VCaP (cell line): ENCODE measurements at regions not wholly inside any gene's neighbourhood (a gene's known extent, or its start where the extent isn't known, plus 50 kb on each side); places are given as distances from the start of the nearest gene placed in this dataset.

Experiments used
- H3K27ac ChIP-seq: fragments of 450-650 bp; 2 replicates; pipeline ENCODE4 v1.5.1; 2017
- TF ChIP-seq, protein P1 (sequence below): fragments of 450-650 bp; conservative IDR thresholded peaks from 2 replicates; pipeline ENCODE4 v1.5.1; 2017; ENCODE audit warnings: mild to moderate bottlenecking, moderate library complexity

DNA sequence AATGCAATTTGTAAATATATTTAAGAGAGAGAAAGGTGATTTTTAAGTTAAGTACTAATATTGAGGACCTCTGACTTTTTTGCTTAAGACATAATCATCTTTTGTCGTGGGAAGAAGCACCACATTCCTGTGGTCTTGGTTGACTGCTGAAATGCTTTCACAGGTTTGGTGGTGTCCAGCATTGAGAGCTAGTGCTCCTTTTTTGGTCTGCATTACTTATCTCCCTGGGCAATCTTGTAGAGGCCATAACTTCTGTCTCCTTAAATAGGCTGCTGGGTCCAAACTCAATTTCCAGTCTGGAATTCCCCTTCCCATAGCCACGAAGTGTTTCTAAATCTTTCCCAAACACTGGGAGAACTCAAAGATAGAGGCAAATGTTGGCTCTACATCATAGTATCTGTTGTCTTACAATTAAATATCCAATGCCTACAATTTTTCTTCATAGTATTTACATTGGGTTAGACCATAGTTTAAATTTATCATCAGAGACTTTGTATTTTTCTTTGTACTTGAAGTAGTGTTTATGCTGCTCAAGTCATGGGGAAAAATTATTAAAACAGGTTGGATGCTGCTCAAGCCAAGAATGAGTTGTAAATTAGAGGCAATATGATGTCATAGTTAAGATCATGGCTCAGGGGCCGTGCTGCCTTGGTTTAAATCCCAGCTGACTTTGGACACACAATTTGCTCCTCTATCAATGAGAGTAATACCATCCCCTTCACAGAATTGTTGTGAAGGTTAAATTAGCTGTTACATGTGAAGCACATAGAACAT, 105.6 kb downstream of the POSTN start:
- H3K27ac ChIP-seq: no peak overlapping the region
- TF ChIP-seq, protein P1, sequence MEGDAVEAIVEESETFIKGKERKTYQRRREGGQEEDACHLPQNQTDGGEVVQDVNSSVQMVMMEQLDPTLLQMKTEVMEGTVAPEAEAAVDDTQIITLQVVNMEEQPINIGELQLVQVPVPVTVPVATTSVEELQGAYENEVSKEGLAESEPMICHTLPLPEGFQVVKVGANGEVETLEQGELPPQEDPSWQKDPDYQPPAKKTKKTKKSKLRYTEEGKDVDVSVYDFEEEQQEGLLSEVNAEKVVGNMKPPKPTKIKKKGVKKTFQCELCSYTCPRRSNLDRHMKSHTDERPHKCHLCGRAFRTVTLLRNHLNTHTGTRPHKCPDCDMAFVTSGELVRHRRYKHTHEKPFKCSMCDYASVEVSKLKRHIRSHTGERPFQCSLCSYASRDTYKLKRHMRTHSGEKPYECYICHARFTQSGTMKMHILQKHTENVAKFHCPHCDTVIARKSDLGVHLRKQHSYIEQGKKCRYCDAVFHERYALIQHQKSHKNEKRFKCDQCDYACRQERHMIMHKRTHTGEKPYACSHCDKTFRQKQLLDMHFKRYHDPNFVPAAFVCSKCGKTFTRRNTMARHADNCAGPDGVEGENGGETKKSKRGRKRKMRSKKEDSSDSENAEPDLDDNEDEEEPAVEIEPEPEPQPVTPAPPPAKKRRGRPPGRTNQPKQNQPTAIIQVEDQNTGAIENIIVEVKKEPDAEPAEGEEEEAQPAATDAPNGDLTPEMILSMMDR: no peak

- TF ChIP-seq, protein P1: no peak
- H3K27ac ChIP-seq: no peak overlapping the region
Measured at GRCh38 chr13:37492075-37492474, 106.5 kb downstream of the POSTN start.

- TF ChIP-seq, protein P1: no peak
- H3K27ac ChIP-seq: no peak overlapping the region
Measured at GRCh38 chr13:37491661-37492060, 106.9 kb downstream of the POSTN start.

- no peak overlapping the region for H3K27ac ChIP-seq
- TF ChIP-seq, protein P1: no peak
Measured at GRCh38 chr13:37490176-37490779, 108.3 kb downstream of the POSTN start.

DNA sequence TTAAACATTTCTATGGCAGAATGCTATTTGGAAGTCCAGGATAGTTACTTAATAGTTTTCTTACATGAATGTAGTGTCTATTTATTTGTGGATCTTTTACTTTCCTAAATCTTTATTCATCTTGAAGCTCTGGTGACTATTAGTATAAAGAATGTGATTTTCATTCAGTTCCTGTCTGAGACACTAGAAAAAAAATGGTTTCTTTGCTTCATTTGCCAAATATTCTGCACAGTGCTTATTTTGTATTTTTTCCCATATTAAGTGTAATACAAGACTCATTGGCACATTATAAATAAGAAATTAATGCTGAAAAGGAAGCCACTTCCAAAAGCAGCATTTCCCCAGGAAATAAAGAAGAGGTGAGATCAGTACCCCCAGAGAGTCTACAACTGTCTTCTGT, 109.8 kb downstream of the POSTN start:
- no peak overlapping the region for H3K27ac ChIP-seq
- TF ChIP-seq, protein P1: no peak

DNA sequence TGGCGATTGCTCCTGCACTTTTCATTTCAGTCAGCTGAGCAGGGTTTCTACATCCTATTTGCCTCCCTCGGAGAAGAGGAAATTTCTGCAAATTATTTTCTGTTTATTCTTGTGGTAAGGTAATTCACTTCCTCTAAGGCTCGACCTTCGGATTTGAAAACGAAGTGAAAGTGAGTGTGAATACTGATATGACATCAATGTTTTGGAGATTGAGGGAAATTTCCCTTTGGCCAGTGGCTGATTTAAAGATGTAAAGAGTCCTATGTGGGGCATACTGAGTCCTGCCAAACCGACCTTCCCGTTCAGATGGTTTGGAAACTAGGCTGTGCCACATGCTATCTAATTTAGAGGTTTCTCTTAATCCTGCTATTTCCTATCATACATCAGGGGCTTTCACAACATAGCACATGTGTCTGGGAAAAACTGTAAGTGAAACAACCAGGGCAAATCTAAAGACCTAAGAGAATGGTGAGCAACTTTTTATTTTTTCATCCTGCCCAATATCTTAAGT, 112.3 kb downstream of the POSTN start:
- H3K27ac ChIP-seq: no peak overlapping the region
- TF ChIP-seq, protein P1: no peak

DNA sequence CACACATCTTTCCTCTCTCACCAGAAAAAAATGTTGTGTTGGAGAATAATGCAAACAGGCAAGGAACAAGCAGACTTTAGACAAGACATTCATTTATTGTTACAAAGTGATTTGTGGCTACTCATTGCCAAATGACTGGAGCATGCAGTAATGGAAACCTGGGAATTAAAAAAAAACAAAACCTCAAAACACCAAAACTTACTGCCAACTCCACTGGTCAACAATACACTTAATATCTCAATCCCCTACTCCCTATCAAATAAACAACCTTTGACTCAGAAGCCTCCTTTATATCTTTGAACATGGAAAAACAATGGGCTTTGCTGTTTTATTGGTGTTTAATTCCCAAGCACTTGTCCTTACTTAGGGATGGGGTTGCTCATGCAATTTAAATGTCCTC, 112.8 kb downstream of the POSTN start:
- TF ChIP-seq, protein P1: no peak
- no peak overlapping the region for H3K27ac ChIP-seq
